ENCODE measurements at regions not wholly inside any gene's neighbourhood (a gene's known extent, or its start where the extent isn't known, plus 50 kb on each side); places are given as distances from the start of the nearest gene placed in this dataset.

DNA sequence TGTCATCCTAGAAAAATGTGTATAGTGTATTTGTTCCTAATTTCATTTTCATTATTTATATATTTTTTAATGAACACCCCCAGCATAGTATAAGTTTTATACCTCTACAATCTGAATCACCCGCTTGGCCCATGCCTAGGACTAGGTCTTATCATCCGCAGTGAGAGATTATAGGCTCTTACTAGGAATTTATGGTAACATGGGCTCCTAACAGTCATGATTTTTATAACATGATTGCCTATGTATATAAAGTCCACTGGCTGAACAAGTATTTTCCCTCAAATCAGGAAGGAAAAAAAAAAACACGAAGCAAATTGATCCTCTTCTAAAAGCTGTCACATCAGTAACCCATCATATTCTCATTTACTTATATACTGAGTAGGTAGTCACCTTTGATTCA is 666.1 kb upstream of the NRXN1 start:
- no peak for TF ChIP-seq POLR2AphosphoS5 (IDR thresholded peaks at IDR 0.05; ENCODE audit: low read depth)
- TF ChIP-seq, protein P1, sequence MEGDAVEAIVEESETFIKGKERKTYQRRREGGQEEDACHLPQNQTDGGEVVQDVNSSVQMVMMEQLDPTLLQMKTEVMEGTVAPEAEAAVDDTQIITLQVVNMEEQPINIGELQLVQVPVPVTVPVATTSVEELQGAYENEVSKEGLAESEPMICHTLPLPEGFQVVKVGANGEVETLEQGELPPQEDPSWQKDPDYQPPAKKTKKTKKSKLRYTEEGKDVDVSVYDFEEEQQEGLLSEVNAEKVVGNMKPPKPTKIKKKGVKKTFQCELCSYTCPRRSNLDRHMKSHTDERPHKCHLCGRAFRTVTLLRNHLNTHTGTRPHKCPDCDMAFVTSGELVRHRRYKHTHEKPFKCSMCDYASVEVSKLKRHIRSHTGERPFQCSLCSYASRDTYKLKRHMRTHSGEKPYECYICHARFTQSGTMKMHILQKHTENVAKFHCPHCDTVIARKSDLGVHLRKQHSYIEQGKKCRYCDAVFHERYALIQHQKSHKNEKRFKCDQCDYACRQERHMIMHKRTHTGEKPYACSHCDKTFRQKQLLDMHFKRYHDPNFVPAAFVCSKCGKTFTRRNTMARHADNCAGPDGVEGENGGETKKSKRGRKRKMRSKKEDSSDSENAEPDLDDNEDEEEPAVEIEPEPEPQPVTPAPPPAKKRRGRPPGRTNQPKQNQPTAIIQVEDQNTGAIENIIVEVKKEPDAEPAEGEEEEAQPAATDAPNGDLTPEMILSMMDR (conservative IDR thresholded peaks at IDR 0.05; ENCODE audit: low read depth in 2 of 2) = no peak
- no peak for TF ChIP-seq STAT1 (IDR thresholded peaks at IDR 0.05; ENCODE audit: unreplicated experiment)
- TF ChIP-seq EZH2 (IDR thresholded peaks at IDR 0.05; ENCODE audit: low read depth, unreplicated experiment) = no peak
- TF ChIP-seq NANOG (IDR thresholded peaks at IDR 0.05; ENCODE audit: borderline replicate concordance) = no peak
- no peak for TF ChIP-seq EZH2phosphoT487 (IDR thresholded peaks at IDR 0.05; ENCODE audit: unreplicated experiment)
- TF ChIP-seq, protein P2, sequence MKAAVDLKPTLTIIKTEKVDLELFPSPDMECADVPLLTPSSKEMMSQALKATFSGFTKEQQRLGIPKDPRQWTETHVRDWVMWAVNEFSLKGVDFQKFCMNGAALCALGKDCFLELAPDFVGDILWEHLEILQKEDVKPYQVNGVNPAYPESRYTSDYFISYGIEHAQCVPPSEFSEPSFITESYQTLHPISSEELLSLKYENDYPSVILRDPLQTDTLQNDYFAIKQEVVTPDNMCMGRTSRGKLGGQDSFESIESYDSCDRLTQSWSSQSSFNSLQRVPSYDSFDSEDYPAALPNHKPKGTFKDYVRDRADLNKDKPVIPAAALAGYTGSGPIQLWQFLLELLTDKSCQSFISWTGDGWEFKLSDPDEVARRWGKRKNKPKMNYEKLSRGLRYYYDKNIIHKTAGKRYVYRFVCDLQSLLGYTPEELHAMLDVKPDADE (IDR thresholded peaks at IDR 0.05) = no peak
- TF ChIP-seq, protein P3, sequence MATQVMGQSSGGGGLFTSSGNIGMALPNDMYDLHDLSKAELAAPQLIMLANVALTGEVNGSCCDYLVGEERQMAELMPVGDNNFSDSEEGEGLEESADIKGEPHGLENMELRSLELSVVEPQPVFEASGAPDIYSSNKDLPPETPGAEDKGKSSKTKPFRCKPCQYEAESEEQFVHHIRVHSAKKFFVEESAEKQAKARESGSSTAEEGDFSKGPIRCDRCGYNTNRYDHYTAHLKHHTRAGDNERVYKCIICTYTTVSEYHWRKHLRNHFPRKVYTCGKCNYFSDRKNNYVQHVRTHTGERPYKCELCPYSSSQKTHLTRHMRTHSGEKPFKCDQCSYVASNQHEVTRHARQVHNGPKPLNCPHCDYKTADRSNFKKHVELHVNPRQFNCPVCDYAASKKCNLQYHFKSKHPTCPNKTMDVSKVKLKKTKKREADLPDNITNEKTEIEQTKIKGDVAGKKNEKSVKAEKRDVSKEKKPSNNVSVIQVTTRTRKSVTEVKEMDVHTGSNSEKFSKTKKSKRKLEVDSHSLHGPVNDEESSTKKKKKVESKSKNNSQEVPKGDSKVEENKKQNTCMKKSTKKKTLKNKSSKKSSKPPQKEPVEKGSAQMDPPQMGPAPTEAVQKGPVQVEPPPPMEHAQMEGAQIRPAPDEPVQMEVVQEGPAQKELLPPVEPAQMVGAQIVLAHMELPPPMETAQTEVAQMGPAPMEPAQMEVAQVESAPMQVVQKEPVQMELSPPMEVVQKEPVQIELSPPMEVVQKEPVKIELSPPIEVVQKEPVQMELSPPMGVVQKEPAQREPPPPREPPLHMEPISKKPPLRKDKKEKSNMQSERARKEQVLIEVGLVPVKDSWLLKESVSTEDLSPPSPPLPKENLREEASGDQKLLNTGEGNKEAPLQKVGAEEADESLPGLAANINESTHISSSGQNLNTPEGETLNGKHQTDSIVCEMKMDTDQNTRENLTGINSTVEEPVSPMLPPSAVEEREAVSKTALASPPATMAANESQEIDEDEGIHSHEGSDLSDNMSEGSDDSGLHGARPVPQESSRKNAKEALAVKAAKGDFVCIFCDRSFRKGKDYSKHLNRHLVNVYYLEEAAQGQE (IDR thresholded peaks at IDR 0.05; ENCODE audit: unreplicated experiment) = no peak
- TF ChIP-seq JUNB (IDR thresholded peaks at IDR 0.05; ENCODE audit: unreplicated experiment) = no peak
- TF ChIP-seq ZNF331 (CRISPR knock-in tag; IDR thresholded peaks at IDR 0.05; ENCODE audit: low read depth) = no peak
- TF ChIP-seq CREB1 (CRISPR knock-in tag; IDR thresholded peaks at IDR 0.05; ENCODE audit: low read depth) = no peak
- TF ChIP-seq, protein P4, sequence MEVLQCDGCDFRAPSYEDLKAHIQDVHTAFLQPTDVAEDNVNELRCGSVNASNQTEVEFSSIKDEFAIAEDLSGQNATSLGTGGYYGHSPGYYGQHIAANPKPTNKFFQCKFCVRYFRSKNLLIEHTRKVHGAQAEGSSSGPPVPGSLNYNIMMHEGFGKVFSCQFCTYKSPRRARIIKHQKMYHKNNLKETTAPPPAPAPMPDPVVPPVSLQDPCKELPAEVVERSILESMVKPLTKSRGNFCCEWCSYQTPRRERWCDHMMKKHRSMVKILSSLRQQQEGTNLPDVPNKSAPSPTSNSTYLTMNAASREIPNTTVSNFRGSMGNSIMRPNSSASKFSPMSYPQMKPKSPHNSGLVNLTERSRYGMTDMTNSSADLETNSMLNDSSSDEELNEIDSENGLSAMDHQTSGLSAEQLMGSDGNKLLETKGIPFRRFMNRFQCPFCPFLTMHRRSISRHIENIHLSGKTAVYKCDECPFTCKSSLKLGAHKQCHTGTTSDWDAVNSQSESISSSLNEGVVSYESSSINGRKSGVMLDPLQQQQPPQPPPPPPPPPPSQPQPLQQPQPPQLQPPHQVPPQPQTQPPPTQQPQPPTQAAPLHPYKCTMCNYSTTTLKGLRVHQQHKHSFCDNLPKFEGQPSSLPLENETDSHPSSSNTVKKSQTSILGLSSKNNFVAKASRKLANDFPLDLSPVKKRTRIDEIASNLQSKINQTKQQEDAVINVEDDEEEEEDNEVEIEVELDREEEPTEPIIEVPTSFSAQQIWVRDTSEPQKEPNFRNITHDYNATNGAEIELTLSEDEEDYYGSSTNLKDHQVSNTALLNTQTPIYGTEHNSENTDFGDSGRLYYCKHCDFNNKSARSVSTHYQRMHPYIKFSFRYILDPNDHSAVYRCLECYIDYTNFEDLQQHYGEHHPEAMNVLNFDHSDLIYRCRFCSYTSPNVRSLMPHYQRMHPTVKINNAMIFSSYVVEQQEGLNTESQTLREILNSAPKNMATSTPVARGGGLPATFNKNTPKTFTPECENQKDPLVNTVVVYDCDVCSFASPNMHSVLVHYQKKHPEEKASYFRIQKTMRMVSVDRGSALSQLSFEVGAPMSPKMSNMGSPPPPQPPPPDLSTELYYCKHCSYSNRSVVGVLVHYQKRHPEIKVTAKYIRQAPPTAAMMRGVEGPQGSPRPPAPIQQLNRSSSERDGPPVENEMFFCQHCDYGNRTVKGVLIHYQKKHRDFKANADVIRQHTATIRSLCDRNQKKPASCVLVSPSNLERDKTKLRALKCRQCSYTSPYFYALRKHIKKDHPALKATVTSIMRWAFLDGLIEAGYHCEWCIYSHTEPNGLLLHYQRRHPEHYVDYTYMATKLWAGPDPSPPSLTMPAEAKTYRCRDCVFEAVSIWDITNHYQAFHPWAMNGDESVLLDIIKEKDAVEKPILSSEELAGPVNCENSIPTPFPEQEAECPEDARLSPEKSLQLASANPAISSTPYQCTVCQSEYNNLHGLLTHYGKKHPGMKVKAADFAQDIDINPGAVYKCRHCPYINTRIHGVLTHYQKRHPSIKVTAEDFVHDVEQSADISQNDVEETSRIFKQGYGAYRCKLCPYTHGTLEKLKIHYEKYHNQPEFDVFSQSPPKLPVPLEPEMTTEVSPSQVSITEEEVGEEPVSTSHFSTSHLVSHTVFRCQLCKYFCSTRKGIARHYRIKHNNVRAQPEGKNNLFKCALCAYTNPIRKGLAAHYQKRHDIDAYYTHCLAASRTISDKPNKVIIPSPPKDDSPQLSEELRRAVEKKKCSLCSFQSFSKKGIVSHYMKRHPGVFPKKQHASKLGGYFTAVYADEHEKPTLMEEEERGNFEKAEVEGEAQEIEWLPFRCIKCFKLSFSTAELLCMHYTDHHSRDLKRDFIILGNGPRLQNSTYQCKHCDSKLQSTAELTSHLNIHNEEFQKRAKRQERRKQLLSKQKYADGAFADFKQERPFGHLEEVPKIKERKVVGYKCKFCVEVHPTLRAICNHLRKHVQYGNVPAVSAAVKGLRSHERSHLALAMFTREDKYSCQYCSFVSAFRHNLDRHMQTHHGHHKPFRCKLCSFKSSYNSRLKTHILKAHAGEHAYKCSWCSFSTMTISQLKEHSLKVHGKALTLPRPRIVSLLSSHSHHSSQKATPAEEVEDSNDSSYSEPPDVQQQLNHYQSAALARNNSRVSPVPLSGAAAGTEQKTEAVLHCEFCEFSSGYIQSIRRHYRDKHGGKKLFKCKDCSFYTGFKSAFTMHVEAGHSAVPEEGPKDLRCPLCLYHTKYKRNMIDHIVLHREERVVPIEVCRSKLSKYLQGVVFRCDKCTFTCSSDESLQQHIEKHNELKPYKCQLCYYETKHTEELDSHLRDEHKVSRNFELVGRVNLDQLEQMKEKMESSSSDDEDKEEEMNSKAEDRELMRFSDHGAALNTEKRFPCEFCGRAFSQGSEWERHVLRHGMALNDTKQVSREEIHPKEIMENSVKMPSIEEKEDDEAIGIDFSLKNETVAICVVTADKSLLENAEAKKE (CRISPR knock-in tag; IDR thresholded peaks at IDR 0.05) = no peak

Data from GM23338 (cell line).